ENCODE measurements at regions not wholly inside any gene's neighbourhood (a gene's known extent, or its start where the extent isn't known, plus 50 kb on each side); places are given as distances from the start of the nearest gene placed in this dataset.

- TF ChIP-seq CTCF (IDR thresholded peaks at IDR 0.05; ENCODE audit: insufficient read depth, low read length, severe bottlenecking) = no peak
- no peak for DNase-seq (ENCODE audit: low read depth)
- no peaks in the 10 kb centered on the region for H3K36me3 ChIP-seq (ENCODE audit: control insufficient read depth, insufficient read depth, low read length)
- no peak for FAIRE-seq
- H3K4me3 ChIP-seq (ENCODE audit: low read depth, low read length) = no peak overlapping the region
- H3K27me3 ChIP-seq (ENCODE audit: control insufficient read depth, insufficient read depth, low read length) = peaks cover 3% of the 10 kb centered on the region
These were observed 1938.0 kb upstream of the PIK3C3 start for GRCh38 chr18:40017021-40017420.

DNA sequence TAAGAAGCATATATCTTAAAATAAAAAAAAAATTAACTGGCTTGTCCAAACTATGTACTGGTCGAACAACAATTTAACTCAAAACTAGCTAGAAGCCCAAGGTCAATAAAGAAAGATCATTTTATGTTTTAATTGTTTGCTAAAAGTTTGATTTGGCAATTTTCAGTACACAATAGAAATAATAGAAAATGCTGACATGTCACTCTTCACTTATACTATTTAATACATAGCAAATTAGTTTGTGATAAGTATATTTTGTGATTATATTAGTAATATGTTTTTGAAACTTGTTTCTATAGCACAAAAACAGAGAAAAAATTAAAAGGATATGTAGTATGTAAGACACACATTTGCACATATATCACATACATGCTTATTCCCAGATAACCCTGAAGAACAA, 1938.6 kb upstream of the PIK3C3 start:
- Histone ChIP-seq H3K4me3 (ENCODE audit: low read depth, low read length) (no peak overlapping the region), H3K27me3 (ENCODE audit: control insufficient read depth, insufficient read depth, low read length) (peaks cover 2% of the 10 kb centered on the region), H3K36me3 (ENCODE audit: control insufficient read depth, insufficient read depth, low read length) (no peaks in the 10 kb centered on the region)
- no peak for TF ChIP-seq CTCF (IDR thresholded peaks at IDR 0.05; ENCODE audit: insufficient read depth, low read length, severe bottlenecking)
- DNase-seq (ENCODE audit: low read depth) = no peak
- FAIRE-seq = no peak

DNA sequence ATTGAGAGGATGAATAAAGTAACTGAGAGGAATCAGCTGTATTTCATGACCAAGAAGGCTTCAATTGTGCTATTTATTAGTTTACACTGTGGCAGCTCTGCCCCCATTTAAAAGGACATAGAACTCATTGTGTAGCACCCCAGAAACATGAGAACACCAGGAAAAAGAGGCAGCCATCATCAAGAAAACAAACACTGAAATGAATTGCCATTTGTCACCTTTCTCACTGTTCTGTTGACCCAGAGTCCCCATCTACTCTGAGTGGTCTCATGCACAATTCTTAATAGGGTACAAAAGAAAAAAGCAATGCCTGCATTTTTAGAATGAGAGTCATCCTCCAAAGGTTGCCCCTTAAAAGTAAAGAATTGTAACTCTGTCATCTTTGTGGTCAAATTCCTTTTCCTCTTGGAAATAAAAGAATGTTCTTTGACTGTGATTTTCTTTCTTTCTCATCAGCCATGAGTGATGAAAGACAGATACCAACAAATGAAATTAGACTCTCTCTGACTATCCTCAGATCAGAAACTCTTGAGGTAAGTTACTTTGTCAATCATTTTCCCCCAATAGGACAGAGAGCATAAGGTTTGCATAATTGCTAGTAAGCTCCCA, 1941.9 kb upstream of the PIK3C3 start:
- no peak for FAIRE-seq
- Histone ChIP-seq H3K27me3 (ENCODE audit: control insufficient read depth, insufficient read depth, low read length) (peaks cover 2% of the 10 kb centered on the region), H3K36me3 (ENCODE audit: control insufficient read depth, insufficient read depth, low read length) (no peaks in the 10 kb centered on the region), H3K4me3 (ENCODE audit: low read depth, low read length) (no peak overlapping the region)
- DNase-seq (ENCODE audit: low read depth) = no peak
- TF ChIP-seq CTCF (IDR thresholded peaks at IDR 0.05; ENCODE audit: insufficient read depth, low read length, severe bottlenecking) = no peak

GRCh38 chr18:40011201-40011600, 1943.8 kb upstream of the PIK3C3 start:
- no peaks in the 10 kb centered on the region for H3K36me3 ChIP-seq (ENCODE audit: control insufficient read depth, insufficient read depth, low read length)
- no peak for DNase-seq (ENCODE audit: low read depth)
- H3K27me3 ChIP-seq (ENCODE audit: control insufficient read depth, insufficient read depth, low read length) = no peaks in the 10 kb centered on the region
- no peak overlapping the region for H3K4me3 ChIP-seq (ENCODE audit: low read depth, low read length)
- TF ChIP-seq CTCF (IDR thresholded peaks at IDR 0.05; ENCODE audit: insufficient read depth, low read length, severe bottlenecking) = no peak
- no peak for FAIRE-seq

DNA sequence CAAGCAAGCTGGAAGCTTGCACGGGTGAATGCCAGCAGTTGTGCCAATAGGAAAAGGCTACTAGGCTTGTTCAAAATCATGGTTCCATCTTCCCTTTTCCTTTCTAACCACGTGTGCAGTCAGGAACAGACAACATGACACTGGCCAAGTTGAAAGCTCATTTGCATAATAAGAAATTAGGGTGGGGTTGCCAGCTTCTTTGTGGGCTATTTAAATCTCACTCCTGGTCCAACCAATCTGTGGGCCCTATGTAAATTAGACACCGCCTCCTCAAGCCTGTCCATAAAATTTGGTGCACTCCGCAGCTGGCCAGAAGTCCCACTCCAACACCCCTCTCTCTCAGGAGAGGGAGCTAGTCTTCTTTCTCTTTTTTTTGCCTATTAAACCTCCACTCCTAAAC, 1948.4 kb upstream of the PIK3C3 start:
- no peak for TF ChIP-seq CTCF (IDR thresholded peaks at IDR 0.05; ENCODE audit: insufficient read depth, low read length, severe bottlenecking)

GRCh38 chr18:40004246-40004645, 1950.8 kb upstream of the PIK3C3 start:
- TF ChIP-seq CTCF (IDR thresholded peaks at IDR 0.05; ENCODE audit: insufficient read depth, low read length, severe bottlenecking) = no peak
- DNase-seq (ENCODE audit: low read depth) (no peak), FAIRE-seq (no peak)
- H3K4me3 ChIP-seq (ENCODE audit: low read depth, low read length) = no peak overlapping the region
- no peaks in the 10 kb centered on the region for H3K36me3 ChIP-seq (ENCODE audit: control insufficient read depth, insufficient read depth, low read length)
- no peaks in the 10 kb centered on the region for H3K27me3 ChIP-seq (ENCODE audit: control insufficient read depth, insufficient read depth, low read length)

More for the DNA sequence above, 1948.4 kb upstream of the PIK3C3 start:
- Histone ChIP-seq H3K36me3 (ENCODE audit: control insufficient read depth, insufficient read depth, low read length) (no peaks in the 10 kb centered on the region), H3K4me3 (ENCODE audit: low read depth, low read length) (no peak overlapping the region), H3K27me3 (ENCODE audit: control insufficient read depth, insufficient read depth, low read length) (no peaks in the 10 kb centered on the region)
- FAIRE-seq (no peak), DNase-seq (ENCODE audit: low read depth) (no peak)

Measured in bronchial epithelial cell (primary cell).